SW480 (cell line): ENCODE measurements at regions not wholly inside any gene's neighbourhood (a gene's known extent, or its start where the extent isn't known, plus 50 kb on each side); places are given as distances from the start of the nearest gene placed in this dataset.
"Not testable (repeated sequence)": the region's sequence is repeated elsewhere in the genome, so short reads cannot be mapped to it uniquely, and the experiment has no call there.

Experiments
- DNase-seq: peaks from one replicate; pipeline ENCODE4 v3.0.0-alpha.2; 2016; ENCODE audit warnings: low spot score

DNA sequence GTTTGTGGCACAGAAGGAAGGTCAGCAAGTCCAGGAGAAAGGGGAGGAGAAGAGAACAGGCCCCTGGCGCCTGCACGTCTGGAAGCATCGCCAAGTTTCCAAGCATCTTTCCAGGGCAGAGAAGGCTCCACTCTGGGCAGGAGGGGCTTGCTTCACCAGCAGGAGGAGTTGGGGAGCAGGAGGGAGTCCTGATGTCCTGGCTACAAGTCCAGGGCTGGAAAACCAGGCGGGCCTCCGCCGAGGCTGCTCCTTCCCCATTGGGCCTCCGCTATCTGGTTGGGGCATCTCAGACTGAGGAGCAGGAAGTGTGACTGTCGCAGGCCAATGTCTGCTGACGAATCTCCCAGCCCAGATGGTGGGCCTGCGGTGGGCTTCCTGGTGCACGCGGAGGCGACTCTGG, 421.9 kb downstream of the PREX1 start:
- DNase-seq, result no peak

DNA sequence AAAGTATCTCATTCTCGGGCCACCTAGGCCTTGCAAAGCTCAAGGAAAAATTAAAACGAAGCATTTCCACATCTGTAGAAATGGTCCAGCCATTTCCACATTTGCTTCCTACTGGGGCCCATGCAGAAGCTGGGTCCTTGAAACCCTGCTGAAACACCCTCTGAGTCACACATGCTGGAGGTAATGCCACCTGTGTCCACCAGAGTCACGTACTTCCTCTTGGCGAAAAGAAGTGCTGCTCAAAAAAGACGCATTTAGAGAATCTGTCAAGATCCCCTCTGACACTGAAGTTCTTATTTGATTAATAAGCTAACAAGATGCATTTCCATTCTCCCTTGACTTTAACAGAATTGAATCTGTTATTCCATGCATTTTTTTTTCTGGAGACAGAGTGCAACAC, 423.2 kb downstream of the PREX1 start:
- DNase-seq, result peak; percentile 26

DNA sequence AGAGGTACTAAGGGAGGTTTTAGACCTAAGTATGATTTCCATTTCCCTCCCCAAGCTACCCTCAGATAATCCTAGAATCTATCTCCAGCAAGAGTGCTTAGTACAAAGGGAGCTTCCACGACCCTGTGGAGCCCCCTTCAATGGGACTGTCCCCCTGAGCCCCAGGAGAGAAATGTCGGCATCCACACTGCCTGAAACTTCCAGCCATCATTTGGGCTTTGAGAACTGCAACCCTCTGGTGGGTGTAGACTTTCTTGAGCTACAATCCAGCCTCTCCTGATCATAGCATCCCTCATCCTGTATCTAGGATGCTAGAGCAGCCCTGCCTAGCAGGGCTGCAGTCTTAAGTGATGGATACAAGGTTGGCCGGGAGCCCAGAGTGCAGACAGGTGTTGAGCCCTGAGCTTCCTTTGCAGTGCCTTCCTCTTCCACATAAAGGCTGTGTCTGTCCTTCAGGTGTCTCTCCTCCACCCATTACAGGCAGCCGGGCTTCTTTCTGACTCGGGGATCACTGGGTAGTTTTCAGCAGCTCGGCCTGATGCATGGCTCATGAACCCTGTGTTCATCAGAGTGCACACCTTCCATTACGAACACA, 424.5 kb downstream of the PREX1 start:
- DNase-seq, result no peak

DNA sequence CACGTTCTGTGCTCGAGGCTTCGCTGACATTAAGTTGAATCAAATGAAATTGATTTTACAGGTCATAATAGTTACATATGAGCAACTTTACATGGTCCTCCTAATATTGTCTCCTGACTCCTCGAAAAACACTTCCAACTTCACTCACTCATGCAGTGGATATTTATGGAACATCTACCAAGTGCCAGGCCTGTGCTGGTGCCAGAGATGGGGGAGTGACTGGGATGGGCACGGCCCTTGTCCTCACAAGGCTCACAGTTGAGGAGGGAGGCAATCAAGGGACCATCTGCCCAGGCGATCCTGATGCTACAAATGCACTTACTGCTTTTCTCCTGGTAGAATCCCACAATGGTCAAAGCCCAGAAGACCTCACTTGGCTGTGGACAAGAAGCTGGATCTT, 426.4 kb downstream of the PREX1 start:
- DNase-seq, result no peak

DNA sequence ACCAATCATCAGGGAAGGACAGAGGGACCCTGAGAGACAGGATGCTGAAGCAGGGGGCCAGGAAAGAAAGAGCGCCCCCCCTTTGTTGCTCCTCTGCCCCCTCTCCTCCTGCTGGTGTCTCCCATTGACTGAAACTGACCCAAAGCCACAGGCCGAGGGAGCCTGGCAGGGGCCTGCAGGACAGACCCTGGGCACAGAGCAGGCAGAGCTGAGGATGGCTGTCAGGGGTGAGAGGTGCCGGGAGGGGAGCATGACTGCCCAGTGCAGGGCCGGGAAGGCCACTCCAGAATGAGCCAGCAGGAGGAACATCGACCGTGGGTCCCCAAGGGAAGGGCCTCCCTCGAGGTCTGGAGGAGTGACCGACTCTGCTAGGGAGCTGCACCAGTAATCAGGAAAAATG, 427.8 kb downstream of the PREX1 start:
- no peak for DNase-seq

DNA sequence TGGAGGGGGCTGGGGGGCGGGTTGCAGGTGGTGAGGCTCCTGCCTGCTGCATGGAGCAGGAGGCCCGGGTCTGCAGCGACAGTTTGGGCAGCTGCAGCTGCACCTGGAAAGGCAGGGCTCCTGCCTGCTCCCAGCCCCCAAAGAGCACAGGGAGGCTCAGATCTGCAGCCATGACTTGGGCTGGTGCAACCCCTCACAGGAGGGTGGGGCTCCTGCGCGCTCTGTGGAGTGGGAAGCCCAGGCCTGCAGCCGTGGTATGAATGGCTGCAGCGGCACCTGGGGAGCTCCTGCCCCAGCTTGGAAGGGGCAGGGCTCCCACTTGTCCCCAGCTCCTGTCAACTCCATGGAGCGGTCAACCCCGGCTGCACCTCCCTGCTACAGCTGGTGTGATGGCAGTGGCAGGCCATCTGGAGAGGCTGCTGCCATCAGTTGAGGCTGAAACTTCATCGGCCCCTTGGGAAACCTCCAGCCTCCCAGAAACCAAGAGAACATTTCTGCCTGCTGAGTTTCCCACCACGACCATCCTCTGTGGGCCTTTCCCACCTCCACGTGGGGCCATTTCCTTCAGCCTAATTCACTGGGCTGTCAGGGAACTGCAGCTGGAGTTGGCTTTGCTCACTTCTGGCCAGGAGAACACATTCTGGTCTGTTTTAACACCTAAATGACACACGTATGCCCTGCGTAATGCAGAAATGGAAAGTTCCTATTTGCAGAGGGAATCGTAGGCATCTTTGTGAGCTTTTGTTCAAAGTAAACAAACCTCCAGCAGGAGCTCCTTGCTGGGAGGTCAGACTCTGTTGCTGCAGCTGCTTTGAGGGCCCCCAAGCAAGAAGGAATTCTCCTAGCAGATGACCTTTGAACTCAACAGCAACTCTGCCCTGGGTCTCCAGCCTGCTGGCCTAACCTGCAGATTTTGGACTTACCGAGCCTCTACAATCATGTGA, 429.0 kb downstream of the PREX1 start:
- DNase-seq, result no peak

DNA sequence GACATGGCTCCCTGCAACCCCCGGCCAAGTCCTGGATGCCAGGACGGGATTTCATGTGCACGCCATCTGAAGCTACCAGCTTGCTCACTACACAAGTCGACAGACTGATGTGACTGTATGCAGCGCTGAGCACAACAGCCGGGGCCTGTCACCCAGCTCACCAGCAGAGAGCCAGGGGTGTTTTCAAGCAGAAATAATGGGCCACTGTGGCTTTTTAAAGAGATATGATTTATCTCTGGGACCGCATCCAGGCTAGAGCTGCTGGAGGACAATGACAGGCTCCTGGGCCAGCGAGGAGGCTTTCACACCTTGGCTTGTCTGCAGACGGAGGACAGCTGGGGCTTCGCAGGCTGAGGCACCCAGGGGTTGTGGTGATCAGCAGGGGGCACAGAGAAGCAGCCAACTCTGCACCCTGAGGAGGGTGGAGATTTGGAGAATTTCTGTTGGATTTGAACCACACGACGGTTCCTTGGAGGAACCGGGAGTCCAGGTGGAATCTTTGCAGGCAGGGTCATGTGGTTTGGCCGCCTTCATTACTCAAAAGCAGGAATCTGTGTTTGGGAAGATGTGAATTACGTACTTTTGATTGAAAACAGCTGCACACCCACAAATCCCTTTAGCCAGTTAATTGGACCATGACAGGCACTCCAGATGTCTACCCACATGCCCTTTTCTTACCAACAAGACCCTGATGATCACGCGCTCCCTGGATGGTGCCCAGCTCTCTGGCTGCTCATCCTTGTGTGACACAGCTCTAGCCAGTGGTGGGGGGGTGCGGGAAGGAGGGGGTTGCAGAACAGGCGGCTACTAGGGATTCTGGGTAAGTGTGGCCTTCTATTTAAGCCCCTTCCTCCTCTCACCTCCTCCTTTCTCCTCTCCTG, 430.6 kb downstream of the PREX1 start:
- not testable (repeated sequence) for DNase-seq

DNA sequence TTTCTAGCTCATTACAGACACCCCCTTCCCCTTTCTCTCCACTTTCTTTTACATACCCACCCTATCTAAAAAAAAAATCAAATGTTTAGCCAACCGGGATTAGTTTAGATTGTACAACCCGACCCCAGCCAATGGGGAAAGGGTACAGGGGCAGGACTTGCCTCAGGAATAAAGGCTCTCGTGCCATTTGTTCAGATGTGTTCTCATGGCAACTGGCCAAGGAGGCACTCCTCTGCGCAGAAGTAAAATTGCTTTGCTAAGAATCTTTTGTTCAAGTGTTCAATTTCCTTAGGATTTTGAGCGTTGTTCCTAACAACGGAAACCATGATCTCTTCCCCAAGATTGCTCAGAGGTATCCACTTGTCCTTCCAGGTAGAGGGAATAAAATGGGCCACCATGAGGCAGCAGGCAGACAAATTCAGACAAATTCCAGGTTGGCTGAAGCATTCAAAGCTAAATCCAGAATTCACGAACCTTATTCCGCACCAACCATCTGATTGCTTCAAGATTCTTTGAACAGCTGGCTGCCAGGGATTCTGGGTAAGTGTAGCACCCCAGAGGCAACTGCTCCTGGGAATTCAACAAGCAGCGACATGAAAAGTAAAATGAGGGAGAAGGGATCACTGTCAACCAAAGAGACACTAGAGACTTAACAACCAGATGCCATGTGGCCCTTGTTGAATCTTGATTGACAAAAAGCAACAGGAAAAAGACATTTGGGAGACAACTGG, 431.8 kb downstream of the PREX1 start:
- DNase-seq, result no peak

DNA sequence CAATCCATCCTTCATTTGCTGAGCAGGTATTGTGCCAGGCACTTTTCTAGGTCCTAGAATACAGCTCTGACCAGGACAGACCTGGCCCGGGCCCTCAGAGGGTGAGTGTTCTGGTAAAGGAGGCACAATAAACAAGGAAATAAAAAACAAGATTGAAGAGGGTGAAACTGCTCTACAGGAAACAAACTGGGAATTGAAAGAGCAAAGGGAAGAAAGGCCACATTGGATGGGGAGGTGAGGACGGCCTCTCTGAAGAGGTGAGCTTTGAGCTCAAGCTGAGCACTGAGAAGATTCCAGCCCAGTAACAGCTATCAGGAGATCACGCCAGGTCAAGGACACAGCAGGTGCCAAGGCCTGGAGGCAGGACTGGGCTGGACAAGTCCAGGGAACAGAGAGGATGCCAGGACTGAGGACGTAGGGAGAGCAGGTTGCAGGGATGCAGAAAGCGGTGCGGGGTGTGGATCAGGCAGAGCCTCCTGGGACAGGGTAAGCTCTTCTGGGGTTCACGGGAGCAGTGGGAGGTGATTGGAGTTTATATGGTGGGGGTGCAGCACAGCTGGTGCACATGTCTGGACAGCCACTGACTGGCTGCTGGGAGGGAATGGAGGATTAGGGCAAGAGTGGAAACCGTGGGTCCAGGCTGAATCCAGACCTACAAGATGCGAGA, 433.3 kb downstream of the PREX1 start:
- DNase-seq, result no peak

DNA sequence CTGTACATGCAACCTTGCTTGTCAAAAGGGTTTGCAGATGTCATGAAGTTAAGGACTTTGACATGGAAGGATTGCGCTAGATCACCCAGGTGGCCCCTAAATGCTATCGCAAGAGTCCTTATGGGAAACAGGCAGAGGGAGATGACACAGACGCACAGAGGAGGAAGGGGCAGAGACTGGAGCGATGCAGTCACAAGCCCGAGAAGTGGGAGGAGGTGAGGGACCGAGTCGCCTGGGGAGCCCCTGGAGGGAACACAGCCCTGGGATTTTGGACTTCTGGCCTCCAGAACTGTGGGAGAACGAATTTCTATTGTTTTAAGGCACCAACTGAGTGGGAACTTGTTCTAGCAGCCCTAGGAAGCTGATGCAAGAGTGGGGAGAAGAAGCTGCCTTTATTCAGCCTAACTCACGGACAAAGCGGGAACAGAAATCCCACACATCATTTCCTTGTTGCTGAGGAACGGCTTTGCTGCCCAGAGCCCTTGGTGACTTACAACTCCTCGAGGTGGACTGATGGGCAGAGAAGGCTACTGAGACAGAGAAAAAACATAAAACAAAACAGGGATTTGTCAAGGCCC, 434.0 kb downstream of the PREX1 start:
- DNase-seq, result no peak

DNA sequence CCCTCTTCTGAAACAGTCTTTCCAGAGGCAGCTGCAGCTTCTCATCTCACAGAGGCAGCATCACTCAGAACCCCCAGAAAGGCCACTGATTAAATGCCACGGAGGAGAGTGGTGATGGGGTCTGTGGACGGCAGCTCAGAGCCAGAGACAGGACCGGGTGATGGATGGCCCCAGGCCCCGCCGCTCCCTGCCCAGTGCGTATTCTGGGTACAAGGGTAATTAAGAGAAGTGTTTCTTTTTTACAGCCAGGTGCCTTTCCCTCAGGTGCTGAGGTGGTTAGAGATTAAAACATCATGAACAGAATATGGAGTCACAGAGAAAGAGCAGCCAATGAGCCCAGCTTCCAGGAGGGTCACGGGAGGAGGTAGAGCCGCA, 434.5 kb downstream of the PREX1 start:
- DNase-seq, result no peak

DNA sequence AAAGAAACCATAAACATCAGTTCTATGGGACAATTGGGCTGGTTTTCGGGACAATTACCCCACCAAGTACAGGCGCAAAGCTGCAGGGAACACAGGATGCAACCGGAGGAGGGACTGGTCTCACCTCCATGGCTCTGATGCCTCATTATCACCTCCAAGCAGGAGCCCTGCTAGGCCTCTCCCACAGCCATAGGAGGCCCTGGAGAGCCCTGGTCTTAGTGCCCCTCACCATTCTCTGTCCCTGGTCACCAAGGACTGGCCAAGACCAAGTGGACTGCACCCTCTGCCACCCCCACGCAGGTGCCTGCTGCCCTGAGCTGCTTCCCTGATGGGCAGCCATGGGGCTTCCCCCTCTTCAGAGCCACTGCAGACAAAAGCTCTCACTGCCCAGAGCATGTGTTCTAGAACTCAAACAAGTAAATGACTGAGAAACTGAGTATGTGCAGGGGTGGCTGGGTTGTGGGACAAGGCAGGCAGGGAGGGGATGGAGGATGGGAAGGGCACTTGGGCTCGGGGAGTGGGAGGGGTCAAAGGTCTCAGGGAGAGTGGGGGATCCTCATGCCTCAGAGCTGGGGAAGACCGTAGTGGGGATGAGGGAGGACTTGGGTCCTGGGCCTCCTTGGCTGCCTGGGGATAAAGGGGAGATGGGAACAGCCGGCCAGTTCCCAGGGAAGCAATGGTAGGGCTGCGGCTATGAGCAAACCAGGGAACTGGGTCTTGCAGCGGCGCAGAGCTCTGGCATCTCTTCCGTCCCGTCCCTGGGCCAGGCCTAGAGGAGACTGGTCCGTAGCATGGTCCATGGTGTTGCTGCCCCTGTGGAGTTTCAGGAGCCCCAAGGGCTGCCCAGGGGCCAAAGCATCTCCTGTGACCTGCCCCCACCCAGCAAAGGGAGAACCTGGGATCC, 435.1 kb downstream of the PREX1 start:
- DNase-seq, result no peak

DNA sequence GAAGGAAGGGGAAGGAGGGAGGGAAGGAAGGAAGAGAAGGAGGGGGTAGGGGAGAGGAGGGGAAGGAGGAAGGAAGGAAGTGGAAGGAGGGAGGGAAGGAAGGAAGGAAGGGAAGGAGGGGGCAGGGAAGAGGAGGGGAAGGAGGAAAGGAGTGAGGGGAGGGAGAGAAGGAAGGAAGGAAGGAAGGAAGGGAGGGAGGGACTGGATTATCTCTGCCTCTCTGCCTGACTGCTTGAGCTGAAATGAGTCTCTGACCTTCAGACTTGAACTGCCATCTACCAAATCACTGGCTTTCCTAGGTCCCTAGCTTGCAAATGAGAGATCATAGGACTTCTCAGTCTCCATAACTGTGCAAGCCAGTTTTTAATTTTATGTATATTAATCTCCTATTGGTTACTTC, 436.8 kb downstream of the PREX1 start:
- DNase-seq, result no peak

DNA sequence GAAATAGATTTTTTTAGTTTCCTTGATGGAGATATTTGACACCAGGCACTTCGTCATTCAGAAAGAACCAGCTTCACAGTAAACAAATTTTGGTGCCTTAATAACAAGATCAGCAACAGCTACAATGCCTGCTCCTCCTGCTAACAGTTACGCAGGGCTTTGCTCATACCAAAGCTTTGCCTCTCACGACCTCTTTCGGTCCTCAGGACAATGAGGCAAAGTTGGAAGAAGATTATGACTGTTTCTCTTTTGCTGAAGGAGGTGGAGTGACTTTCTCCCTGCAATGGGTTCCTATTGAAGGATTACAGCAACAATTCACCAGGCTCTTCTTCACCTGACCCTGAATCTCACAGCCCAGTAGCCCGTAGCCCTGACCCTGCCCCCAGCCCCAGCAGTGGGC, 440.1 kb downstream of the PREX1 start:
- no peak for DNase-seq

DNA sequence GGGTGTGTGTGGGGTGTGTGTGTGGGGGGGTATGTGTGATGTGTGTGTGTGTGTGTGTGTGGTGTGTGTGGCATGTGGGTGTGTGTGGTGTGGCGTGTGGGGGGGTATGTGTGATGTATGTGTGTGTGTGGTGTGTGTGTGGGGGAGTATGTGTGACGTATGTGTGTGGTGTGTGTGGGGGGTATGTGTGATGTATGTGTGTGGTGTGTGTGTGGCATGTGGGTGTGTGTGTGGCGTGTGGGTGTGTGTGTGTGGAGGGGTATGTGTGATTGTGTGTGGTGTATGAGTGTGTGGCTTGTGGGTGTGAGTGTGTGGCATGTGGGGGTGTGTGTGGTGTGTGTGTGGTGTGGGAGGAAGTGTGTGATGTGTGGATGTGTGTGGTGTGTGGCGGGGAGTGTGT, 442.3 kb downstream of the PREX1 start:
- no peak for DNase-seq

DNA sequence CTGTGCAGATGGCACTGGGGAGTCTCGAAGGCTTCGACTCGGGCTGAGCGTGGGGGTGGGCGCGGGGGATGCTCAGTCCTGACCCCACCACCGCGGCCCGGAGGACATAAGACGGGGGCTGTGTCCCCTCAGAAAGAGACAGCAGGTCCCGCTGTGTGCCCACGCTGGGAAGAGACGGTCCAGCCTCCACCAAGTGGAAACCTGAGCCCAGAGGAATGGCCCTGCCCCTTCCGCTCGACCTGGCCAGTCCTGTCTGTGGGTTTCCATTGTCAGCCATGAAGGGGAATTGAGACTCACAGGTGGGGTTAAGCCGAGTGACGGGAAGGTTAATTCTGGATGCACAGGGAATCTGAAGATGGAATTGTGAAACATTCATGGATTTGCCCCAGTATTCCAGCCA, 442.7 kb downstream of the PREX1 start:
- no peak for DNase-seq

DNA sequence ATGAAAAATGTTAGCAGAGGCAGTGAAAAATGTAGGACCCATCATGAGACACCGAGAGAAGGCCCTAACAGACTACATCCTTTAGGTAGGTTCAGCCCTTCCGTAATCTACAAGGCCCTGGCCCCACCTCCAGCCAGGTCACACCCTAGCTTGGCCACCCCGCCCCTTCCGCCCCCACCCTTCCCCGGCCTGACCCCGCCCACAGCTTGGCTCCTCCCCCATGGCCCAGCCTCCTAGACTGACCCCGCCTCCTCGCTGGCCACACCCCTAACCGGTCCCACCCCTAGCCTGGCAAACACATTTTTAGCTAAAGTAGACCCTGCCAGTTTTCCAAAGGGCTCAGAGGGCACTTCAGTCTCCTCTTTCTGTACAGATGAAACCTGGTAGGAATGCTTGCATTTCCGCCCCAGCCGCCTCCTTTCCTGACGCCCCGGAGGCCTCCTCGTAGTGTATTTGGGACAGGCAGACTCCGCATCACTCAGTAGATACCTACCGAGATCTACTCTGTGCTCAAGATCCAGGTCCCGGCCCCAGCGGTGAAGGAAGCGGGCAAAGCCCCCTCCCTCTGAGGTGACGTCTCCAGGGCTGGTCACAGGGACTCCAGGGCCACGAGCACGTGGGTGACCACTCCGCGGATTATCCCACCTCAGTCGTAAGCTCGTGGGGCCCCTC, 443.5 kb downstream of the PREX1 start:
- peak; percentile 65 for DNase-seq

DNA sequence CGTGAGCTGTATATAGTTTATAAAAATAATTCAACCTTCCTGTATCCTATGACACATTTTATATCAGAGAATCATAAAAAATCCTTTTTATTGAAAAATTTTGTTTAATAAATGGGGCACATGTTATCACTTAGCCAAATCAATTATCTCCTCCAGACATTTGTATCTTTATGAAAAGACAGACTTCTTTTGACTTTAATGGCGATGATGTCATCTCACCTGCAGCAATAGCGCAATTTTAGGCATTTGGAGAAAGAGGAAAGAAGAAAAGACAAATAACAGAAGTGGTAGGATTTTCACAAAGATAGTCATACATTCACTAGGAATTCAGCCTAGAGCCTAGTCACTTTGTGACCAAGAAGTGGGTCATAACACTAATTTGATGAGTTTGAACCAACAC, 444.5 kb downstream of the PREX1 start:
- no peak for DNase-seq

DNA sequence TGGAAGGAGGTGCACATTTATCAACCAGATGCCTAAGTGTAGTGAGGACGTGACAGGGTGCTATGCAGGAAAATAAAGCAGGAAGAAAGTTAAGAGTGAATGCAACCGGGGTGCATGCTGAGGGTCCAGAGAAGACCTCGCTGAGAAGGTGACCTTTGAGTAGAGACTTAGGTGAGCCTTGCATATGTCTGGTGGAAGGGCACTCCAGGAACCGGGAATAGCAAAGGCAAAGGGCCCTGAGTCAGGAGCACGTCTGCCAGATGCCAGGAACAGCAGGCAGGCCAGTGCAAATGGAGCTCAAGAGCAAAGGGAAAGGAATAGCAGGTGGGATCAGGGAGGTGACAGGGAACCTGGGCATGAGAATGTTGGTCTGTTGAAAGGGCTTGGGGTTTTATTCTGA, 445.5 kb downstream of the PREX1 start:
- no peak for DNase-seq
